ENCODE measurements at regions not wholly inside any gene's neighbourhood (a gene's known extent, or its start where the extent isn't known, plus 50 kb on each side); places are given as distances from the start of the nearest gene placed in this dataset.

- TF ChIP-seq CTCF (IDR thresholded peaks at IDR 0.05 in 4 of 5, conservative IDR thresholded peaks at IDR 0.05 in 1 of 5) (no peak), POLR2A (IDR thresholded peaks at IDR 0.05) (no peak)
Measured at GRCh38 chr5:54383225-54383901, 72.1 kb upstream of the HSPB3 start.

All from gastrocnemius medialis (tissue), 4 donors.